ENCODE measurements at regions not wholly inside any gene's neighbourhood (a gene's known extent, or its start where the extent isn't known, plus 50 kb on each side); places are given as distances from the start of the nearest gene placed in this dataset.

- Histone ChIP-seq H3F3A (ENCODE audit: insufficient read depth, low read length, poor library complexity, severe bottlenecking) (no peaks in the 10 kb centered on the region), H4K20me1 (ENCODE audit: insufficient read depth) (no peaks in the 10 kb centered on the region), H3K79me2 (replicated peaks; ENCODE audit: insufficient read depth, low read length) (peaks cover 19% of the 10 kb centered on the region), H3K9me2 (ENCODE audit: insufficient read depth, low read length) (no peaks in the 10 kb centered on the region), H3K9ac (ENCODE audit: low read length) (no peak overlapping the region), H3K27ac (ENCODE audit: low read length) (no peak overlapping the region), H3K36me3 (ENCODE audit: insufficient read depth, low read length) (no peaks in the 10 kb centered on the region), H3K4me3 (ENCODE audit: low read length) (no peak overlapping the region), H3K4me2 (ENCODE audit: low read length) (no peak overlapping the region), H3K27me3 (ENCODE audit: insufficient read depth, low read depth, low read length) (no peaks in the 10 kb centered on the region), H2AFZ (ENCODE audit: low read depth, low read length) (no peak overlapping the region), H3K9me3 (ENCODE audit: low read length) (no peaks in the 10 kb centered on the region)
- no peak for TF ChIP-seq CTCF (IDR thresholded peaks at IDR 0.05; ENCODE audit: poor library complexity, severe bottlenecking)
- no peak for TF ChIP-seq TAF1 (IDR thresholded peaks at IDR 0.05; ENCODE audit: low read depth)
- no peak for TF ChIP-seq SMC3 (conservative IDR thresholded peaks at IDR 0.05; ENCODE audit: poor library complexity)
- TF ChIP-seq EP300 (conservative IDR thresholded peaks at IDR 0.05; ENCODE audit: poor library complexity, severe bottlenecking): no peak
- TF ChIP-seq REST (IDR thresholded peaks at IDR 0.05; ENCODE audit: borderline replicate concordance): no peak
- TF ChIP-seq RAD21 (conservative IDR thresholded peaks at IDR 0.05): no peak
- no peak for TF ChIP-seq POLR2AphosphoS5 (IDR thresholded peaks at IDR 0.05)
- no peak for TF ChIP-seq MXI1 (conservative IDR thresholded peaks at IDR 0.05; ENCODE audit: poor library complexity, severe bottlenecking)
- TF ChIP-seq EZH2 (IDR thresholded peaks at IDR 0.05; ENCODE audit: borderline replicate concordance, insufficient read depth, low read length, poor library complexity, severe bottlenecking): no peak
These were observed 146.1 kb upstream of the GSE1 start for GRCh38 chr16:85466989-85467388.

GRCh38 chr16:85469929-85470590, 143.1 kb upstream of the GSE1 start:
- no peak overlapping the region for H3K27ac ChIP-seq (ENCODE audit: low read length)
- H3K9ac ChIP-seq (ENCODE audit: low read length): no peak overlapping the region
- H3K9me3 ChIP-seq (ENCODE audit: low read length): no peaks in the 10 kb centered on the region
- no peaks in the 10 kb centered on the region for H3K27me3 ChIP-seq (ENCODE audit: insufficient read depth, low read depth, low read length)
- H3K36me3 ChIP-seq (ENCODE audit: insufficient read depth, low read length): no peaks in the 10 kb centered on the region
- H3K79me2 ChIP-seq (replicated peaks; ENCODE audit: insufficient read depth, low read length): peaks cover 8% of the 10 kb centered on the region
- H4K20me1 ChIP-seq (ENCODE audit: insufficient read depth): no peaks in the 10 kb centered on the region
- no peak for TF ChIP-seq EP300 (conservative IDR thresholded peaks at IDR 0.05; ENCODE audit: poor library complexity, severe bottlenecking)
- no peak for TF ChIP-seq EZH2 (IDR thresholded peaks at IDR 0.05; ENCODE audit: borderline replicate concordance, insufficient read depth, low read length, poor library complexity, severe bottlenecking)
- TF ChIP-seq TAF1 (IDR thresholded peaks at IDR 0.05; ENCODE audit: low read depth): no peak
- no peak for TF ChIP-seq REST (IDR thresholded peaks at IDR 0.05; ENCODE audit: borderline replicate concordance)
- no peak for TF ChIP-seq CTCF (IDR thresholded peaks at IDR 0.05; ENCODE audit: poor library complexity, severe bottlenecking)
- TF ChIP-seq MXI1 (conservative IDR thresholded peaks at IDR 0.05; ENCODE audit: poor library complexity, severe bottlenecking): no peak
- TF ChIP-seq RAD21 (conservative IDR thresholded peaks at IDR 0.05): no peak
- no peak for TF ChIP-seq POLR2AphosphoS5 (IDR thresholded peaks at IDR 0.05)
- H3F3A ChIP-seq (ENCODE audit: insufficient read depth, low read length, poor library complexity, severe bottlenecking): no peaks in the 10 kb centered on the region
- no peak overlapping the region for H2AFZ ChIP-seq (ENCODE audit: low read depth, low read length)
- H3K4me2 ChIP-seq (ENCODE audit: low read length): no peak overlapping the region
- no peak overlapping the region for H3K4me3 ChIP-seq (ENCODE audit: low read length)
- no peaks in the 10 kb centered on the region for H3K9me2 ChIP-seq (ENCODE audit: insufficient read depth, low read length)
